ENCODE measurements at regions not wholly inside any gene's neighbourhood (a gene's known extent, or its start where the extent isn't known, plus 50 kb on each side); places are given as distances from the start of the nearest gene placed in this dataset.

DNA sequence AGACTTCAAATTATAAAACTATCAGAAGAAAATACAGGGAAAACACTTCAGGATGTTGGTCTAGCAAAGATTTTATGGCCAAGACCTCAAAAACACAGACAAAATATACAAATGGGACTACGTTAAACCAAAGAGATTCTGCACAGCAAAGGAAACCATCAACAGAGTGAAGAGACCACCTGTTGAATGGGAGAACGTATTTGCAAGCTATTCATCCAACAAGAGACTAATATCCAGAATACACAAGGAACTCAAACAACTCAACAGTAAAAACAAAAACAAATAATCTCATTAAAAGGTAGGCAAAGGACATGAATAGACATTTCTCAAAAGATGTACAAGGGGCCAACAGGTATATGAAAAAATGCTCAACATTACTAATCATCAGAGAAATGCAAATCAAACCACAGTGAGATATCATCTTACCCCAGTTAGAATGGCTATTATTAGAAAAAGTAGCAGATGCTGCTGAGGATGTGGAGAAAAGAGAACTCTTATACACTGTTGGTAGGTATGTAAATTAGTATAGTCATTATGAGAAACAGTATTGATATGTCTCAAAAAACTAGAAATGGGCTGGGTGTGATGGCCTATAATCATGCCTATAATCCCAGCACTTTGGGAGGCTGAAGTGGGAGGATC, 112.6 kb downstream of the LRIG2 start:
- no peak for TF ChIP-seq POLR2A (IDR thresholded peaks at IDR 0.05; ENCODE audit: low read depth, low read length)
- DNase-seq (ENCODE audit: insufficient read length, low spot score) (no peak), FAIRE-seq (no peak)

DNA sequence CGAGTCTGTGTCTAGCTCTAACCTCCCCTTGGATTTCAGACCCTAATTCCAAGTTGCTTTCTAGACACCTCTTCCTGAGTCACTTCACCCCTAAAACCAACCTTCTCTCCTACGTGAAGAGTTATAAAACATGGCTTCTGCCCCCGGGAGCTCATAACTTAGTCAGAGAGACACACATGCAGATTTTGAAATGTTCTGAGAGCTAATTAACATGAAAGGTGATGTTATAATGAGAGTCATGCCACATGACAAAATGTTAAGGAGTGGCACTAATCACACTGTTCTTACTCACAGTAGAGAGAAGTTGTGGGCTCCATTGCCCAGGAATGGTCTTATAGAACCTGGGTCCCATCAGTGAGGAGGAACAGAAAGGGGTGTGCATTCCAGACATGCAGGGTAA, 117.1 kb downstream of the LRIG2 start:
- DNase-seq (ENCODE audit: insufficient read length, low spot score), result no peak
- no peak for FAIRE-seq

DNA sequence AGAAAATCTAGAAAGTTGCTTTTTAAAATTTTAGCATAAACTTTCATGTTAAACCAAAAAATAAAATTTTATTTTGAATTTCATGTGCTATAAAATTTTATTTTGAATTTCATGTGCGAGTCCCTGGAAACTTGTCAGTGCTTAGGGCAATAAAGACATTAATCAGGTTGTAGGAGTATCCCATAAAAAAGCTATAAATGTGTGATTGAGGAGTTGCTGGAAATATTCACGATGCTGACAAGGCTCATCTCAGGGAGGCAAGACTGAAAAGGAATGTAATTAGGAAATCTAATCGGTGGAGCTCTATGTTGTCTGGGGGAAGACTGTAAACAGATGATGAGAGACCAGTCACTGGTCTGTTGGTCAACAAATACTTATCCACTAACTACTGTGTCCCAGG, 117.9 kb downstream of the LRIG2 start:
- TF ChIP-seq POLR2A (IDR thresholded peaks at IDR 0.05; ENCODE audit: low read depth, low read length), result no peak
- FAIRE-seq (no peak), DNase-seq (ENCODE audit: insufficient read length, low spot score) (no peak)

More for the DNA sequence above, 117.1 kb downstream of the LRIG2 start:
- no peak for TF ChIP-seq POLR2A (IDR thresholded peaks at IDR 0.05; ENCODE audit: low read depth, low read length)

DNA sequence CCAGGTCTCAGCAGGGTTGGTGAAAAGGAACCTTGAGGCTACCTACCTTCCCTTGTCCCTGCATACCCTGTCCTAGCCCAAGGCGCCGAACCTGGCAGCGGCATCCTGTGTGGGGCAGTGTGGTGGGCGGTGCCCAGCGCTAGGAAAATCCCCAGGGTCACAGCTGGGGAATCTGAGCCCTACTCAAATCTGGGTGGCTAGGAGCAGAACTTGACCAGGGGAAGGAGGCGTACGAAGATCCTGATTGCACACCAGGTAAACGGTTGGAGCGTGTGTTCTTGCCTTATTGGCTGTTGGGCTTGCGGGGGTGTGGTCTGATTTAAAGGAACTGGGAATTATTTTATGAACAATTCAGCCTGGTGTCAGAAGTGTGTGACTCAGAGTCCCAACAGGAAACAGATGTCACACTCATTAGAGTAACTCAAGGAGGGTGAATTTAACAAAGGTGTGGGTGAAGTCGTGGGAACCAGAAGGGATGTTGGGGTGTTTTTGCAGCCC, 118.6 kb downstream of the LRIG2 start:
- DNase-seq (ENCODE audit: insufficient read length, low spot score) (no peak), FAIRE-seq (no peak)
- TF ChIP-seq POLR2A (IDR thresholded peaks at IDR 0.05; ENCODE audit: low read depth, low read length), result no peak

DNA sequence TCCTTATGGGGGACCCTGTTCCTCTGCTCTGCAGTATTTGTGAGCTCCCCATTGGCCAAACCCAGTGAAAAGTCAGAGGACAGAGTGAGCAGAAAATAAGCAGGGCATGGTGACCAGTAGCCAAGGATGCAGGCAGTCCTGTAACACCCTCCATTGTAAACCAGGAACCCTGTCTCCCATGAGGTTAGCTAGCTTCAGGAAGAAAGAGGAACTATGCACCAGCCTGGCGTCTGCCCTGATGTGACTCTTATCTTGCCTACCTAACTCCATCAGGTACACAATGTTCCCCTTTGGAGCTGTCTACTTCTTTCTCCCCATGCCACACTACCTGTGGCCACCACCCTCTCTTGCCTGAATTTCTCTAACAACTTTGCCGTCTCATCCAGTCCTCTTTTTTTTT, 119.2 kb downstream of the LRIG2 start:
- FAIRE-seq (no peak), DNase-seq (ENCODE audit: insufficient read length, low spot score) (no peak)
- no peak for TF ChIP-seq POLR2A (IDR thresholded peaks at IDR 0.05; ENCODE audit: low read depth, low read length)

DNA sequence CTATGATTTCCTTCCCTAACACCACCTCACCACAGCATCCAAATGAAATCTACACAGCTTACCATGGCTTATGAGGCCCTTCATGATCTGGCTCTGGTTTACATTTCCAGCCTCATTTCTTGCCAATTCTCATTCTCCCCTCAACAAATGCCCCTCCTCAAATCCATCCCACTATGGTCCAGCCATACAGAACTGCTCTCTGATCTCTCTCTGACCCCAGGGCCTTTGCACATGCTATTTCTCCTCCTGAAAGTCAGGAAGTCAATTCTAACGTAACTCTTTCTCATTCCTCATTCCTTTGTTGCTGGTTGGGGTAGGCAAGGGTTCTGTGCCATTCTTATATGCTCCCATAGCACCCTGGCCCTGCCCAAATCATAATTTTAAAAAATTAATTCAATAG, 120.0 kb downstream of the LRIG2 start:
- FAIRE-seq (no peak), DNase-seq (ENCODE audit: insufficient read length, low spot score) (no peak)
- no peak for TF ChIP-seq POLR2A (IDR thresholded peaks at IDR 0.05; ENCODE audit: low read depth, low read length)

DNA sequence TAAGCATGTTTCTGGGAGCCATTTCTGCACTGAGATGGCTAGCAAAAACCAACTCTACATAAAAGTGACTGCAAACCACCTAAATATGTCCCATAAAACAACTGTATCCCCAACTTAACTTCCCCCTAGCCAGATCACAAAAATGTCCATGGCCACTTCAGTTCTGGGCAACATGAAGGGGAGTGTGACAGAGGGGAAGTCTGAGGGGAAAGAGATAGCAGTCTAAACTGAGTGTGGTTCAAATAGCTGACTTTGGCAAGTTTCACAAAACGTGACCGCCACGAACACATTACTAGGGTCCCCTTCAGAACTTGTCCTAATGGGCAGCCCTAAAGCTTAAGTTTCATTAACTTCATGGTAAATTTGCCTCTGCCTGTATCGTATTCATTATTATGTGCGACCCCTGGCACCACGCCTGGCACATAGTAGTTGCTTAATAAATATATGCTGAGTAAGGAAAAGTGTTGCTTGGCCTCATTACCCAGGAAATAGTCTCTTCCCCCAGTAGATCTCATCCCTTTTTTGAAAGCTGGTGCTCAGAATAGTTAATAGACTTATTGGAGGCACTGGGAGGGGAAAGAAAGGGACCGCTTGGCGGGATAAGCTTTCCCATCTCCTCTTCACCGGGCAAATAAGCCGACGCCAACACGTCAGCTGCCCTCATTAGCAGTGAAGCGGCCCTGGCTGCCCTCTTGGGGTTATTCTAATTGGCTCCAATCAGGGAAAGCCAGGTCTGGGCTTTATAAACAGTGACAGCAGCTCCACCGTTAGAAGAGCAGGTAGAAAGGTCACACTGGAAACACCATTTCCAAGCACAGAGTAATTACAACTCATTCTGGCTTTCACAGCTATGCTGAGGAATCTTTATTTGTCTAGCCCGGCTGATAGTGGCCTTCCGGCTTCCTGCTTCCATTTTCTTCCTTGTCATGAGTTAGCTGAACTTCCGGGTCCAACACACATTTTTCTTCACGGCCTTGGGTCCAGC, 122.1 kb downstream of the LRIG2 start:
- TF ChIP-seq POLR2A (IDR thresholded peaks at IDR 0.05; ENCODE audit: low read depth, low read length), result no peak
- no peak for FAIRE-seq
- no peak for DNase-seq (ENCODE audit: insufficient read length, low spot score)

DNA sequence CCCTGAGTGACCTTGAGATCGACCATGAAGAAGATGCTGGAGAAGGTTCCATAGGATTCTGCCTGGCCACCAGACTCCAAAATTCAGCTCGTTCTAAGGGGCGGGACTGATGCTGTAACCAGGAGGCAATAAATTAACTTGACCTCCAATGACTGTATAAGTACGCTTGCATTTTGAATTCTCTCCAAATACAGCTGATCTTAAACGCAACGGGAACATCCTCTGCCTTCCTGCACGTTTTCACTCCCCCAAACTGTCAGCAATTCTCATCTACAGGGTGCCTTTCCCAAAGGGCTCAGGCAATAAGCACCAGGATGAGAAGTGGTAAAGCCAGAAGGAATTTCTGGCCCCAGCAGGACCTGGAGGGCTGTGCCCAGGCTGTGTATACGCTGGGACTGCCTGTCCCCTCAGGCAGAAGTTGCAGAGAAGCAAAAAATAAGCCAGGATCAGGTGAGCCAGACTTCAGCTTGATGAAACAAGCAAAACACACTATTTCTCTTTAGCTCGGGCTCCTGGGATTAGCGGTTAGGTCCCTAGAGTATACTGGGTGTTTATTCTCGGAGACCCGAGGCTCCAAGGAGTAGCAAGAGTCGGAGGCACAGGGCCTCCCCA, 124.8 kb downstream of the LRIG2 start:
- no peak for TF ChIP-seq POLR2A (IDR thresholded peaks at IDR 0.05; ENCODE audit: low read depth, low read length)
- FAIRE-seq (no peak), DNase-seq (ENCODE audit: insufficient read length, low spot score) (no peak)

DNA sequence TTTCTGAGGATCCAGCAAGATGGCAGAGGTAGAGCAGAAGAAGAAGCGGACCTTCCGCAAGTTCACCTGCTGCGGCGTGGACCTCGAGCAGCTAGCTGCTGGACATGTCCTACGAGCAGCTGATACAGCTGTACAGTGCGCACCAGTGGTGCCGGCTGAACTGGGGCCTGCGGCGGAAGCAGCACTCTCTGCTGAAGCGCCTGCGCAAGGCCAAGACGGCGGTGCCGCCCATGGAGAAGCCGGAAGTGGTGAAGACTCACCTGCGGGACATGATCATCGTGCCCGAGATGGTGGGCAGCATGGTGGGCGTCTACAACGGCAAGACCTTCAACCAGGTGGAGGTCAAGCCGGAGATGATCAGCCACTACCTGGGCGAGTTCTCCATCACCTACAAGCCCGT, 125.8 kb downstream of the LRIG2 start:
- no peak for FAIRE-seq
- DNase-seq (ENCODE audit: insufficient read length, low spot score), result no peak

DNA sequence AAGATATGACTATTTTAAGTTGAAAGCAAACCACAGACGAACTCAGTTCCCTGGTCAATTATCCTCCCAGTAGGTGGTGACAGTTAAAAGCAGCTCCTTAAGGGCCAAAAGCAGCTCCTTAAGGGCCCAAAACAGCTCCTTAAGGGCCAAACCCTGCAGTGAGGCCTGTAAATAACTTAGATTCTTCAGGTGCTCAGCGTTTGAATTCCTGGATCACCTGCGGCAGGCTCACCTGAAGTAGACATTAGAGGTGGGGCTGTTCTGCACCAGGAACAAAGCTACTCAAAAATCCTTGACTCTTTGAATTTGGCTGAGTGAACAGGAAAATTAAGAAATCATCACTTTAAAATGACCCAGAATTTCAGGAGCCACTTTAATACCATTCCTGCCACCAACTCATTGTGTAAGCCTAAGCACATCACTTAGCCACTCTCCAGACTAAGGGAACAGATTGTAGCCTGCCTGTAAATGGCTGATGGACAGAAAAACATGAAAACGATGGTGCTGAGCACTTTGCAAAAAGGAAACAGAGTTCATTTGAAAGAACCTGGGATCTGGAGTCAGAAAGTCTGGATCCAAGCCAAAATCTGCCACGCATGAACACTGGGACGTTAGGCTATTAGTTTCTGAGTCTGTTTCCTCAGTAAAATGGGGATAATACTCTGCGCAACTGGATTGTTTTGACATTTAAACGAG, 126.9 kb downstream of the LRIG2 start:
- DNase-seq (ENCODE audit: insufficient read length, low spot score), result no peak
- FAIRE-seq, result no peak

More for the DNA sequence above, 125.8 kb downstream of the LRIG2 start:
- no peak for TF ChIP-seq POLR2A (IDR thresholded peaks at IDR 0.05; ENCODE audit: low read depth, low read length)

DNA sequence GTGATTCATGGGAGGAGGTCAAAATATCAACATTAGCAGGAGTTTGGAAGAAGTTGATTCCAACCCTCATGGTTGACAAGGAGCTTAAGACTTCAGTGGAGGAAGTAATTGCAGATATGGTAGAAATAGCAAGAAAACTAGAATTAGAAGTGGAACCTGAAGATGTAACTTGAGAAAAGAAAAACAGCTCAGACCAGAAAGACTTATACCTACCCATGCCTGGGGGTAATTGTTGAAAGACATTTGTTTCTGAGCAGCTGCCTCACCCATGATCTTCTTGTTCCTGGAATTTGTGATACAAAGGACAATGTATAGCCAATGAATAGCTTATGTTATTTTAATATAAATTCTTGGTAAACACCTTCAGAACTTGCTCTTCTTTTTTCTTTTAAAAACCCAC, 128.6 kb downstream of the LRIG2 start:
- TF ChIP-seq POLR2A (IDR thresholded peaks at IDR 0.05; ENCODE audit: low read depth, low read length), result no peak
- DNase-seq (ENCODE audit: insufficient read length, low spot score), result no peak
- no peak for FAIRE-seq

More for the DNA sequence above, 126.9 kb downstream of the LRIG2 start:
- no peak for TF ChIP-seq POLR2A (IDR thresholded peaks at IDR 0.05; ENCODE audit: low read depth, low read length)

DNA sequence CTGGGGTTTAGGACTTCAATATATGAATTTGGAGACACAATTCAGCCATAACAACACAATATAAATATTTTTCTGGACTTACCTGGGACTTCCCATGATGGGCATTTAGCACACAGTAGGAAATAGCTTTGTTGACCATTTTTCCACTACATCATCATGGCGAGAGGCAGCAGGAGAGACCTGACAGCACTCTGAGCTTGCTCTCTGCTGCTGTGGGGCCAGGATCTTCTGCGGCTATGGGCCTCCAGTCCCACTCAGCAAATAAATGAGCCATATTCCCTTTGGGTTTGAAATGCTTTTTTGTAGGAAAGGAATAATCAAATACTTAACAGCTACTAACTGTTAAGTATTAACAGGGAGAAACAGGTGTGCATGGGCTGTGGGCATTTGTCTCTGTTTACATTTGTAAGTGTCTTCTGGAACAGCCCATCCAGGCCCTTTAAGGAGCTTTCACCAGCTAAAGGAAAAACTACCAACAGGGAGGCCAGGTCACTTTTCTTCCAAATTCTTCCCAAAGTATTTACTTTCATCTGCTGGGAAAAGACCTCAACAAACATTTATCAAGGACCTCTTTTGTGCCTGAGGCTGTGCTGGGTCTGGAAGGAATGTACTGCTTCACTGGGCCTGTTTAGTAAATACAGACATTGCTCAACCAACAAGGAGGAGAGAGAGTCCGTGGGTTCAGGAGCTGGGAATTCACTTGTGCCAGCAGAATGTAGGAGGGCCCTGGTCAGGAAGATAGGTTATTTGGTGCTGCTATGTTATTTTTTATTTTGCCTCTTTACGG, 133.2 kb downstream of the LRIG2 start:
- no peak for DNase-seq (ENCODE audit: insufficient read length, low spot score)
- FAIRE-seq, result no peak

DNA sequence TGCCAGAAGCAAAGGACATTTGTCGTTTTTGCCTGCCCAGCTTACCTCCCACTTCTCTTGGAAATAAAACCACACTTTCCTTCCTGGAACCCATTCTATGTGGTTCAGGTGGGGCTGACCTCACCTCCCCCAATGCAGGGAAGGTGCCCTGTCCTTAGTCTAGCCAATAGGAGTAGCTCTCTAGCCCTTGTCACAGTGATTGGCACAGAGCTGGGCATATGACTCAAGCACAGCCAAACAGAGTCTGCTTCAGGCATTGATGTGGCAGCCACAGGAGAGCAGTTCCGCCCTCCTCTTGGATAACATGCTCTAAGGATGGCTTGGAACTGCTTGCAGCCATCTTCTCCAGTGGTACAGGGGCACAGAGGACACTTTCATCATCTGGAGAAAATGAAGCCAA, 134.0 kb downstream of the LRIG2 start:
- no peak for TF ChIP-seq POLR2A (IDR thresholded peaks at IDR 0.05; ENCODE audit: low read depth, low read length)
- DNase-seq (ENCODE audit: insufficient read length, low spot score), result no peak
- FAIRE-seq, result no peak

More for the DNA sequence above, 133.2 kb downstream of the LRIG2 start:
- no peak for TF ChIP-seq POLR2A (IDR thresholded peaks at IDR 0.05; ENCODE audit: low read depth, low read length)

Data from H54 (cell line).